Activated gamma-delta T cell treated with Interleukin-2 at 50 U/mL for 16 hours (primary cell): ENCODE measurements at regions not wholly inside any gene's neighbourhood (a gene's known extent, or its start where the extent isn't known, plus 50 kb on each side); places are given as distances from the start of the nearest gene placed in this dataset.
"Not testable (repeated sequence)": the region's sequence is repeated elsewhere in the genome, so short reads cannot be mapped to it uniquely, and the experiment has no call there.

Experiments
- DNase-seq: peaks from one replicate; pipeline ENCODE4 v3.0.0-alpha.2; 2020

GRCh38 chr2:16194931-16195680, 254.8 kb downstream of the MYCN start:
- no peak for DNase-seq

- DNase-seq, result no peak
Observed at GRCh38 chr2:16194530-16194929, 254.2 kb downstream of the MYCN start.

- no peak for DNase-seq
Observed at GRCh38 chr2:16194096-16194390, 253.7 kb downstream of the MYCN start.

- no peak for DNase-seq
Observed at GRCh38 chr2:16192416-16193216, 252.3 kb downstream of the MYCN start.

GRCh38 chr2:16191431-16192200, 251.3 kb downstream of the MYCN start:
- DNase-seq, result no peak

GRCh38 chr2:16190446-16191270, 250.3 kb downstream of the MYCN start:
- no peak for DNase-seq

- DNase-seq, result no peak
Observed at GRCh38 chr2:16189836-16190160, 249.4 kb downstream of the MYCN start.

- no peak for DNase-seq
Observed at GRCh38 chr2:16189029-16189835, 248.9 kb downstream of the MYCN start.

GRCh38 chr2:16188261-16188890, 248.0 kb downstream of the MYCN start:
- no peak for DNase-seq

GRCh38 chr2:16187482-16187817, 247.1 kb downstream of the MYCN start:
- DNase-seq, result no peak

GRCh38 chr2:16186661-16187481, 246.5 kb downstream of the MYCN start:
- no peak for DNase-seq

- DNase-seq, result no peak
Observed at GRCh38 chr2:16185801-16186272, 245.5 kb downstream of the MYCN start.

- DNase-seq, result no peak
Observed at GRCh38 chr2:16184945-16185660, 244.8 kb downstream of the MYCN start.

GRCh38 chr2:16184341-16184890, 244.1 kb downstream of the MYCN start:
- DNase-seq, result no peak

- DNase-seq, result no peak
Observed at GRCh38 chr2:16183345-16183744, 243.0 kb downstream of the MYCN start.

- DNase-seq, result no peak
Observed at GRCh38 chr2:16182841-16183240, 242.5 kb downstream of the MYCN start.

- not testable (repeated sequence) for DNase-seq
Observed at GRCh38 chr2:16182311-16182815, 242.0 kb downstream of the MYCN start.

- no peak for DNase-seq
Observed at GRCh38 chr2:16181741-16182090, 241.4 kb downstream of the MYCN start.

GRCh38 chr2:16181062-16181740, 240.9 kb downstream of the MYCN start:
- no peak for DNase-seq
